Esophagus squamous epithelium (tissue), 5 donors: ENCODE measurements at regions not wholly inside any gene's neighbourhood (a gene's known extent, or its start where the extent isn't known, plus 50 kb on each side); places are given as distances from the start of the nearest gene placed in this dataset.

Experiments
- DNase-seq: peaks from one replicate; lab custom pipeline; 2025; lab: John Stamatoyannopoulos, UW
- H3K27ac ChIP-seq, 4 donors: fragments of 200-600 bp; sonication (generic); one replicate each; pipeline ENCODE4 v1.5.1; 2016 to 2019; ENCODE audit warnings: mild to moderate bottlenecking in 1 of 4
- H3K27me3 ChIP-seq, 4 donors: fragments of 200-600 bp; sonication (generic); 1 replicate in 3 of 4; 2 replicates in 1 of 4; pipeline versions ENCODE4 v1.5.1 to v1.6.0; 2017 to 2021; ENCODE audit warnings: antibody characterized with exemption in 1 of 4
- H3K36me3 ChIP-seq, 3 donors: fragments of 200-600 bp; sonication (generic); one replicate each; pipeline ENCODE4 v1.5.1; 2016 to 2019
- H3K4me1 ChIP-seq, 3 donors: fragments of 200-600 bp; sonication (generic); one replicate each; pipeline ENCODE4 v1.5.1; 2017 to 2019
- H3K4me3 ChIP-seq, 4 donors: fragments of 200-600 bp; sonication (generic); 1 replicate in 3 of 4; 2 replicates in 1 of 4; pipeline ENCODE4 v1.5.1; 2016 to 2019; ENCODE audit warnings: mild to moderate bottlenecking in 2 of 4, moderate library complexity in 1 of 4
- H3K9me3 ChIP-seq, 3 donors: fragments of 200-600 bp; sonication (generic); one replicate each; pipeline ENCODE4 v1.5.1; 2016 to 2019
- POLR2A ChIP-seq, 4 donors: fragments of 450-650 bp; IDR thresholded peaks; one replicate each; pipeline ENCODE4 v1.6.1; 2017; ENCODE audit warnings: antibody characterized with exemption in 4 of 4, mild to moderate bottlenecking in 4 of 4, moderate library complexity in 3 of 4
- WGBS, 2 donors: methylation state at CpG; one replicate each; pipeline ENCODE4 v1.1.5; 2018; 5-methylcytosine and 5-hydroxymethylcytosine counted together
- intact Hi-C: fragments of 100-400 bp; cut with DNase I; formaldehyde crosslinking; loops from one replicate; pipeline ENCODE4 v1.15.0; 2022
- TF ChIP-seq, protein P1 (sequence below), 6 experiments: fragments of 450-650 bp in 4 of 6; fragments of 200-600 bp in 2 of 6; sonication (generic) in 2 of 6; IDR thresholded peaks; one replicate each; pipeline ENCODE4 v1.5.1; 2016 to 2019; ENCODE audit warnings: antibody characterized with exemption in 6 of 6, mild to moderate bottlenecking in 4 of 6, moderate library complexity in 4 of 6
- donor health status: DM: yes; HTN: yes; CAD: no.

DNA sequence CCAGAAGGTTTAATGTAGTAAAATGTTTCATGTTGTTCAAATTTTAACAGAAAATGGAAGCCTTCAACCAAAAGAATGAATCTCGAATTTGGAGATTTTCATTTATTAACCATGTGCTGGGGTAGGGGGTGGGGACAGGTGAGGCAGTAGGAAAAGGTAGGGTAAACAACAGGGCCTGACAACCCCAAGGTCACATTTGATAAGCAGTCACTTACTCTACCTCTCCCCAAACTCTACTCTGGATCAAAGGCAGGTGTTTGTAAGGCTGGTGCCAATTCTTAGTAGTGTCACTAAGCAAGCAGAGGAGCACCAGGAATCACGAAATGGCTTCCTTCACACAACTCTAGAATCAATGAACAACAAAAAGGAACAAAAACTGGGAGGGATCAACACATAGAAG is 138.0 kb downstream of the ZFAND4 start:
- intact Hi-C loops = no loop called here
- Histone ChIP-seq H3K4me3 (no peak overlapping the region), H3K36me3 (peaks cover 0 to 12% (median 0%) of the 10 kb centered on the region in 3 donors), H3K4me1 (no peaks in the 10 kb centered on the region), H3K9me3 (no peaks in the 10 kb centered on the region), H3K27me3 (no peaks in the 10 kb centered on the region), H3K27ac (no peak overlapping the region)
- DNase-seq = no peak
- TF ChIP-seq, protein P1, sequence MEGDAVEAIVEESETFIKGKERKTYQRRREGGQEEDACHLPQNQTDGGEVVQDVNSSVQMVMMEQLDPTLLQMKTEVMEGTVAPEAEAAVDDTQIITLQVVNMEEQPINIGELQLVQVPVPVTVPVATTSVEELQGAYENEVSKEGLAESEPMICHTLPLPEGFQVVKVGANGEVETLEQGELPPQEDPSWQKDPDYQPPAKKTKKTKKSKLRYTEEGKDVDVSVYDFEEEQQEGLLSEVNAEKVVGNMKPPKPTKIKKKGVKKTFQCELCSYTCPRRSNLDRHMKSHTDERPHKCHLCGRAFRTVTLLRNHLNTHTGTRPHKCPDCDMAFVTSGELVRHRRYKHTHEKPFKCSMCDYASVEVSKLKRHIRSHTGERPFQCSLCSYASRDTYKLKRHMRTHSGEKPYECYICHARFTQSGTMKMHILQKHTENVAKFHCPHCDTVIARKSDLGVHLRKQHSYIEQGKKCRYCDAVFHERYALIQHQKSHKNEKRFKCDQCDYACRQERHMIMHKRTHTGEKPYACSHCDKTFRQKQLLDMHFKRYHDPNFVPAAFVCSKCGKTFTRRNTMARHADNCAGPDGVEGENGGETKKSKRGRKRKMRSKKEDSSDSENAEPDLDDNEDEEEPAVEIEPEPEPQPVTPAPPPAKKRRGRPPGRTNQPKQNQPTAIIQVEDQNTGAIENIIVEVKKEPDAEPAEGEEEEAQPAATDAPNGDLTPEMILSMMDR (IDR thresholded peaks at IDR 0.05) = no peak
- TF ChIP-seq POLR2A (IDR thresholded peaks at IDR 0.05) = no peak
- WGBS, 2 donors = 88 to 95% methylated on average over 2 of the region's 2 CpGs

DNA sequence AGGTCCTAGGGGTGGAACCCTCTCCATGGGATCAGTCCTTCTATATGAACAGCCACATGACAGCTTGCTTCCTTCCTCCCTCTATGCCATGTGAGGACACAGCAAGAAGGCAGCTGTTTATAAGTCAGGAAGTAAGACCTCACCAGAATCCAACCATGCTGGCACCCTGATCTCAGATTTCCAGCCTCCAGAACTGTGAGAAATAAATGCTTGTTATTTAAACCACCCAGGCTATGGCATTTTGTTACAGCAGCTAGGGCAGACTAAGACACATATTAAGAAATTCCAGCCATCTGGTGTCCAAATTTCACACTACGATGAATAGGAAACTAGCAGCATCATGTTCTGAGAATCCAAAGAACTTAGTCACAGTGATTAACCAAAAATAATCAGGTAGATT is 140.1 kb downstream of the ZFAND4 start:
- WGBS, 2 donors = 50 to 67% methylated on average over 1 of the region's 1 CpG
- peaks cover 0 to 12% (median 0%) of the 10 kb centered on the region in 3 donors for H3K36me3 ChIP-seq
- no peaks in the 10 kb centered on the region for H3K4me1 ChIP-seq
- H3K27me3 ChIP-seq = no peaks in the 10 kb centered on the region
- H3K4me3 ChIP-seq = no peak overlapping the region
- TF ChIP-seq POLR2A (IDR thresholded peaks at IDR 0.05) = no peak
- TF ChIP-seq, protein P1 (IDR thresholded peaks at IDR 0.05) = no peak
- H3K9me3 ChIP-seq = no peaks in the 10 kb centered on the region
- intact Hi-C loops = no loop called here
- H3K27ac ChIP-seq = no peak overlapping the region
- no peak for DNase-seq

DNA sequence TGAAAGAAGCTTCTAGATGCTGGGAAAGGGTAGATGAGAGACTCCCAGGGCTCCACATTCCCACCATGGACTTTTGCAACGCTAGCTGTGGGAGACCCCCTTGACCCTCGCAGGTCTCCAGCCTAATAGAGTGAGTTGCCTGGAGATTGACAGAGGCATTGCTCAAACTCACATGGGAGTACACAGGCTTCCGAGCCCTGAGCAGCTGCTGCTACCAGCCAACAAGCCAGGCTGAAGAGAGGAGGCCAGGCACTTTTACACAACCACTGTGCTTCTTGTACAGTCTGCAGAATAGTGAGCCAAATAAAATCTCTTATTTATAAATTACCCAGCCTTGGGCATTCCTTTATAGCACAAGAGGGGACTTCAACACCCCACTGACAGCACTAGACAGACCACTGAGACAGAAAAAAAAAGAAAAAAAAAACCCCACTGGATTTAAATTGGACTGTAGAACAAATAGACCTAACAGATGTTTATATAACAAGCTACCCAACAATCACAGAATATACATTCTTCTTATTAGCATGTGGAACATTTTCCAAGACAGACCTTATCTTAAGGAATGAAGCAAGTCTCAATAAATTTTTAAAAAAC is 146.2 kb downstream of the ZFAND4 start:
- Histone ChIP-seq H3K9me3 (no peaks in the 10 kb centered on the region), H3K4me3 (no peak overlapping the region), H3K36me3 (no peaks in the 10 kb centered on the region), H3K27me3 (no peaks in the 10 kb centered on the region), H3K4me1 (peaks cover 0 to 5% (median 0%) of the 10 kb centered on the region in 3 donors), H3K27ac (no peak overlapping the region)
- intact Hi-C loops = no loop called here
- DNase-seq = no peak
- 83 to 84% methylated on average over 2 to 3 of the region's 3 CpGs for WGBS, 2 donors
- TF ChIP-seq, protein P1 (IDR thresholded peaks at IDR 0.05) = no peak
- no peak for TF ChIP-seq POLR2A (IDR thresholded peaks at IDR 0.05)

DNA sequence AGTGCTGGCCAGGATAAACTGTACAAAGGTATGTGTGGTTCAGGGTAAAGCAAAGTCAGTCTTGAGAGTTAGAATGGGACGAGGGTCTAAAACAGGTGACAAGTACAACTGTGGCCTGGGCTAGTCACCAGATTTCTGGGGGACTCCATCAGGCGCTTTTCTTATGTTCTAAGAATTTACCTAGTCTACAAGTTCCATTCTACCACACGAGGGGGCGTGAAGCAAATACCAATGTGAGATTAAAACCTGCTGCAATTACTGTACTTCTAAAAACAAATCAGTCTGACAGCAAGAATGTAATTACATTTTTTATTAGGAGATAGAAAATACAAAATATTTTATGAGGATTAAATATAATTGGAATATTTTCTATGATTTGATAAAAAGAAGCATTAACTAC is 146.5 kb downstream of the ALOX5 start:
- TF ChIP-seq POLR2A (IDR thresholded peaks at IDR 0.05) = no peak
- TF ChIP-seq, protein P1 (IDR thresholded peaks at IDR 0.05) = no peak
- intact Hi-C loops = no loop called here
- WGBS, 2 donors = 92 to 97% methylated on average over 4 of the region's 4 CpGs

DNA sequence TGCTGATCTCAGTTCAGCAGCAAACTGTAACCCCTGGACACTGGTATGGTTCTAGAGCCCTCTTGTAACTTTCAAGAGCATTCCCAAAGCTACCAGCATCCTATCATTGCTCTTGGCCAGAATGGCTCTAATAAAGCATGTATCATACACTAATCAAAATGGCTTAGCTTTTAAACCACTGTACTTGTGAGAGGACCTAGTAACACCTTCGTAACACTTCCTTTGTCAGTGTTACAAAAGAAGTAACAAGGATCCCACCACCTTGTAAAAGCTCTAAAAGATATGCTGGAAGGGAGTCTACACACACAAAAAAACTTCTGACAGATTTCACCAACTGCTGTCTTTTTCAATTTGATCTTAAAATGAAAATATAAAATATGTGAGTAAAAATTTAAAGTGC is 144.7 kb downstream of the ALOX5 start:
- intact Hi-C loops = no loop called here
- H3K27me3 ChIP-seq = no peaks in the 10 kb centered on the region
- no peaks in the 10 kb centered on the region for H3K36me3 ChIP-seq
- no peak for DNase-seq
- TF ChIP-seq POLR2A (IDR thresholded peaks at IDR 0.05) = no peak
- TF ChIP-seq, protein P1 (IDR thresholded peaks at IDR 0.05) = no peak
- H3K9me3 ChIP-seq = no peaks in the 10 kb centered on the region
- WGBS, 2 donors = 100% methylated on average over 1 of the region's 1 CpG
- H3K4me1 ChIP-seq = peaks cover 0 to 18% (median 10%) of the 10 kb centered on the region in 3 donors
- no peak overlapping the region for H3K27ac ChIP-seq
- H3K4me3 ChIP-seq = no peak overlapping the region

More for the DNA sequence above, 146.5 kb downstream of the ALOX5 start:
- H3K4me1 ChIP-seq = peaks cover 0 to 2% (median 0%) of the 10 kb centered on the region in 3 donors
- no peak overlapping the region for H3K4me3 ChIP-seq
- no peaks in the 10 kb centered on the region for H3K36me3 ChIP-seq
- H3K27me3 ChIP-seq = no peaks in the 10 kb centered on the region
- no peak overlapping the region for H3K27ac ChIP-seq
- H3K9me3 ChIP-seq = no peaks in the 10 kb centered on the region
- no peak for DNase-seq
